ENCODE measurements at regions not wholly inside any gene's neighbourhood (a gene's known extent, or its start where the extent isn't known, plus 50 kb on each side); places are given as distances from the start of the nearest gene placed in this dataset.

- no peak overlapping the region for H2AFZ ChIP-seq (replicated peaks; ENCODE audit: low read length, poor library complexity)
- H3K23ac ChIP-seq (ENCODE audit: low read depth, low read length) = no peak overlapping the region
- H3K4me2 ChIP-seq (ENCODE audit: low read depth, low read length) = no peak overlapping the region
- ChIA-PET CTCF (no interaction called here), POLR2A (ENCODE audit: unreplicated experiment) (no interaction called here)
- no peak overlapping the region for H2BK120ac ChIP-seq (ENCODE audit: low read depth, low read length)
- H2AK9ac ChIP-seq (replicated peaks; ENCODE audit: low read depth, low read length, poor library complexity) = no peak overlapping the region
- no peak overlapping the region for H4K5ac ChIP-seq (ENCODE audit: low read depth, low read length)
- no CpG with 5 or more reads among the region's 2 CpGs for whole genome bisulfite sequencing, 2 experiments (ENCODE audit: extremely low coverage in 2 of 2, insufficient read length in 1 of 2)
- H3K9me1 ChIP-seq (ENCODE audit: insufficient read depth, low read length) = no peaks in the 10 kb centered on the region
- intact Hi-C loops (cut with micrococcal nuclease) (no loop called here), in situ Hi-C loops (cut with MboI; ENCODE audit: low sequenced_read_pairs) (no loop called here), dilution Hi-C loops (cut with HindIII; ENCODE audit: low sequenced_read_pairs, unreplicated experiment) (no loop called here)
- H3K56ac ChIP-seq (ENCODE audit: extremely low read depth, insufficient read depth, low read length) = no peak overlapping the region
- H4K91ac ChIP-seq (ENCODE audit: insufficient read depth, low read depth, low read length) = no peak overlapping the region
- H4K20me1 ChIP-seq (ENCODE audit: insufficient read depth, low read length) = no peaks in the 10 kb centered on the region
- no peak overlapping the region for H2AK5ac ChIP-seq (ENCODE audit: low read depth, low read length)
- DNase-seq = no peak
- no peak overlapping the region for H3K9ac ChIP-seq (ENCODE audit: low read depth, low read length)
- no peak overlapping the region for H3K4me3 ChIP-seq (ENCODE audit: insufficient read depth, low read depth, low read length)
- no peak overlapping the region for H3K14ac ChIP-seq (replicated peaks; ENCODE audit: low read depth, low read length)
- H3K4ac ChIP-seq (ENCODE audit: low read depth, low read length) = no peak overlapping the region
- ATAC-seq (ENCODE audit: low read depth) = no peak
- H3K18ac ChIP-seq (ENCODE audit: low read depth, low read length) = no peak overlapping the region
- BruUV-seq (replicated peaks) = no TSS peak
- no peaks in the 10 kb centered on the region for H3K27me3 ChIP-seq (ENCODE audit: control insufficient read depth, insufficient read depth, low read length)
- H2BK20ac ChIP-seq (ENCODE audit: low read depth, low read length) = no peak overlapping the region
- H3K4me1 ChIP-seq (ENCODE audit: control insufficient read depth, insufficient read depth, low read length) = no peaks in the 10 kb centered on the region
- H4K8ac ChIP-seq (ENCODE audit: low read depth in 2 of 2, low read length in 2 of 2) = no peak overlapping the region
- no peaks in the 10 kb centered on the region for H3K9me3 ChIP-seq (ENCODE audit: control insufficient read depth, insufficient read depth, low read length)
- no peak overlapping the region for H3K27ac ChIP-seq (ENCODE audit: insufficient read depth, low read length)
- no peaks in the 10 kb centered on the region for H3K79me1 ChIP-seq (ENCODE audit: low read depth in 1 of 2, low read length in 2 of 2)
- TF ChIP-seq SMC3 (IDR thresholded peaks at IDR 0.05; ENCODE audit: low read depth, low read length) (no peak), RCOR1 (IDR thresholded peaks at IDR 0.05; ENCODE audit: insufficient replicate concordance, low read length) (no peak), CEBPB (IDR thresholded peaks at IDR 0.05; ENCODE audit: low read depth, low read length) (no peak), FOS (IDR thresholded peaks at IDR 0.05; ENCODE audit: low read depth, low read length) (no peak), BHLHE40 (IDR thresholded peaks at IDR 0.05; ENCODE audit: low read depth, low read length) (no peak), MAFK (IDR thresholded peaks at IDR 0.05; ENCODE audit: low read depth, low read length) (no peak), RFX5 (IDR thresholded peaks at IDR 0.05; ENCODE audit: low read depth, low read length) (no peak), RAD21 (IDR thresholded peaks at IDR 0.05; ENCODE audit: low read length) (no peak), MXI1 (IDR thresholded peaks at IDR 0.05; ENCODE audit: borderline replicate concordance, low read depth, low read length) (no peak), NFE2L2 (IDR thresholded peaks at IDR 0.05; ENCODE audit: low read depth, low read length) (no peak), USF2 (IDR thresholded peaks at IDR 0.05; ENCODE audit: low read depth, low read length) (no peak), ELK1 (IDR thresholded peaks at IDR 0.05; ENCODE audit: borderline replicate concordance, low read depth, low read length) (no peak), CHD1 (IDR thresholded peaks at IDR 0.05; ENCODE audit: low read depth, low read length) (no peak), MAZ (IDR thresholded peaks at IDR 0.05; ENCODE audit: borderline replicate concordance, low read depth, low read length) (no peak), CTCF (conservative IDR thresholded peaks at IDR 0.05; ENCODE audit: low read depth, low read length) (no peak), POLR2A (IDR thresholded peaks at IDR 0.05; ENCODE audit: low read depth, low read length) (no peak)
- no peaks in the 10 kb centered on the region for H3K36me3 ChIP-seq (ENCODE audit: control insufficient read depth, insufficient read depth, low read length)
- no peak overlapping the region for H2BK5ac ChIP-seq (ENCODE audit: low read depth, low read length, poor library complexity, severe bottlenecking)
- H2BK15ac ChIP-seq (ENCODE audit: low read depth, low read length) = no peak overlapping the region
Observed at GRCh38 chr15:61467823-61468222, 238.7 kb upstream of the RORA start.
